ENCODE measurements at regions not wholly inside any gene's neighbourhood (a gene's known extent, or its start where the extent isn't known, plus 50 kb on each side); places are given as distances from the start of the nearest gene placed in this dataset.

DNA sequence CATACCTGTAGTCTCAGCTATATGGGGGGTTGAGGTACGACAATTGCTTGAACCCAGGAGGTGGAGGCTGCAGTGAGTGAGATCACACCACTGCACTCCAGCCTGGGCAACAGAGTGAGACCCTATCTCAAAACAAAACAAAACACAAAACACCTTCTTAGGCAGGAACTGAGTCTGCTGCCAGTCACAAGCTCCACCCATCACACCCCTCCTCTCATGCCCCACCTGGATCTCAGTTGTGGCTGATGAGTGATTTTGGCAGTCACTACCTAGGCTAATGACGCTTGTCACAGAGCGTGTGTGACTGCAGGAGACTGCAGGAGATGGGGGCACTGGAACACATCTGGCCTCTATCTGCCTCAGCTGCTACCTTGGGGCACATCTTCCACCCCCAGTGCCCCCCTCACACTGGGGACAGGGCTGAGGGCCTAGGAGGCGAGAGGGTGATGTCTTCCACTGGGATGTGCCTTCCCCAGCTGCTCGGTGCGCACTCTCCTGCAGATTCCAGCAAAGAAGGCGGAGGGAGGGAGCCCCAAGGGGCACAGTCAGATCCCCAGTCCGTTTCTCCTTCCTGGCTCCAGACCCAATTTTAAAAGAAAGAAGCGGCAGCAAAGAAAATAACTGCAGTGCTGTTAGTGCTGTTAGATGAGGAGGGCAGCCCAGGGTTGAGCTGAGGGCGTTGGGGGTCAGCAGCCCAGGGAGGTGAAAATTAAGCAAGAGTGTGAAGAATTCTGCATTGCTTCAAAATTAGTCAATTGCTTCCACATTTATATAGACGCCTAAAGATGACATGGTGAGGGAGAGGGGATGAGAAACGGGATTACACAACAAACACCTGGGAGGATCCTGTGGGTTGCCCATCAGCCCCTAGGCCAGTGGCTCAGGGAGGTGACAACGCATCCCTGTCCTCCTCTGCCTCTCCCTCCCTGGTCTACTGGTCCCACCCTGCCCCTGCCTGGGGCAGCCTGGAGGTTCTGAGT lies 143.6 kb upstream of the HAAO start:
- peak; percentile 46 for DNase-seq (ENCODE audit: low read depth)
- H3K4me3 ChIP-seq (ENCODE audit: control insufficient read depth, low read depth, low read length) = no peak overlapping the region
- TF ChIP-seq, protein P1, sequence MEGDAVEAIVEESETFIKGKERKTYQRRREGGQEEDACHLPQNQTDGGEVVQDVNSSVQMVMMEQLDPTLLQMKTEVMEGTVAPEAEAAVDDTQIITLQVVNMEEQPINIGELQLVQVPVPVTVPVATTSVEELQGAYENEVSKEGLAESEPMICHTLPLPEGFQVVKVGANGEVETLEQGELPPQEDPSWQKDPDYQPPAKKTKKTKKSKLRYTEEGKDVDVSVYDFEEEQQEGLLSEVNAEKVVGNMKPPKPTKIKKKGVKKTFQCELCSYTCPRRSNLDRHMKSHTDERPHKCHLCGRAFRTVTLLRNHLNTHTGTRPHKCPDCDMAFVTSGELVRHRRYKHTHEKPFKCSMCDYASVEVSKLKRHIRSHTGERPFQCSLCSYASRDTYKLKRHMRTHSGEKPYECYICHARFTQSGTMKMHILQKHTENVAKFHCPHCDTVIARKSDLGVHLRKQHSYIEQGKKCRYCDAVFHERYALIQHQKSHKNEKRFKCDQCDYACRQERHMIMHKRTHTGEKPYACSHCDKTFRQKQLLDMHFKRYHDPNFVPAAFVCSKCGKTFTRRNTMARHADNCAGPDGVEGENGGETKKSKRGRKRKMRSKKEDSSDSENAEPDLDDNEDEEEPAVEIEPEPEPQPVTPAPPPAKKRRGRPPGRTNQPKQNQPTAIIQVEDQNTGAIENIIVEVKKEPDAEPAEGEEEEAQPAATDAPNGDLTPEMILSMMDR (conservative IDR thresholded peaks at IDR 0.05; ENCODE audit: control insufficient read depth, insufficient read depth, low read depth, low read length) = no peak

DNA sequence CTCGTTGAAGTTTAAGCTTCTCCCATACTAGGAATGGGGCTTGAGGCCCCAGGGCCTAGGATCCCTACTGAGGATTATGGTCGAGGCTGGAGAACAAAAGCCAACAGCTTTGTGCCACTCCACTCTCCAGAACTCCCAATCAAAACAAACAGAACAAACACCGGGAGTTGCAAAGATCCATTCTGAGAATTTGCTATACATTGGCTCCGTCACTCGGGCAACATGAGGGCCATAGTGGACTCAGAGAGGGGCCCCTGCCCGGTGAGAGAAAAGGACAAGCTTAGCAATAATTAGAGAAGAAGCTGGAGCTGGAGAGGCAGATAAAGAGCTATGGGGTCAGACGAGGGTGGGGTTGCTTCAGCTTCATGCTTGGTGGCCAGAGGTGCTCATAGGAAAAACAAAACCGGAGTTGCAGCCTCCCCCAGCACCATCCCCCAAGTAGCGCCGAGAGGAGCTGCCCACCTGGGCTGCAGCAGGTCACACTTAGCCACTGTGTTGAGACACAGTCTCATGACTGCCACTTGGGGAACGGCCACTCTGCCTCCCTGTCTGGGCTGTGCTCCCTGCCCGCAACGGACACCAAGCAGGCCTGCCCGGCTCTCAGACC lies 142.3 kb upstream of the HAAO start:
- DNase-seq (ENCODE audit: low read depth) = no peak
- TF ChIP-seq, protein P1 (conservative IDR thresholded peaks at IDR 0.05; ENCODE audit: control insufficient read depth, insufficient read depth, low read depth, low read length) = no peak
- H3K4me3 ChIP-seq (ENCODE audit: control insufficient read depth, low read depth, low read length) = no peak overlapping the region

DNA sequence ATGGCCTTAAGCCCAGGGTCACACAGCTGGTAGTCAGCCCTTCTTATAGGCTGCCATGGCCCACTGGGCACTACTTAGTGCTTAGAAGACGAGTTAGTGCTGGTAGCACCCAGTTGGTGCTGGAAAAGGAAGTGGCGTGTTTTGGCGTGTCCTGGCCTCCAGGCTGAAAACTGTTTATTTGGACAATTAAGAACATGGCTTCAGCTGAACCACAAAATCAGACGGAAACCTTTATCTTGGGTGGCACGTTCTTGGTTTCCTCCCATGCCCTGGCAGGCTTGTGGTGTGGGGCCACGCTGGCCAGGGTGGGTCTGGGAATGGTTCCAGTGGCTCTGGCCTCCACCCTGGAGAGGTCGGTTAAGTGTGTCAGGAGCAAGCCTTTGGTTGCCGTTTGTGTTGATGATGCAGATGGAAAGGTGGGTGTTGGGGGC lies 141.5 kb upstream of the HAAO start:
- DNase-seq (ENCODE audit: low read depth) = no peak
- no peak overlapping the region for H3K4me3 ChIP-seq (ENCODE audit: control insufficient read depth, low read depth, low read length)
- TF ChIP-seq, protein P1 (conservative IDR thresholded peaks at IDR 0.05; ENCODE audit: control insufficient read depth, insufficient read depth, low read depth, low read length) = no peak

DNA sequence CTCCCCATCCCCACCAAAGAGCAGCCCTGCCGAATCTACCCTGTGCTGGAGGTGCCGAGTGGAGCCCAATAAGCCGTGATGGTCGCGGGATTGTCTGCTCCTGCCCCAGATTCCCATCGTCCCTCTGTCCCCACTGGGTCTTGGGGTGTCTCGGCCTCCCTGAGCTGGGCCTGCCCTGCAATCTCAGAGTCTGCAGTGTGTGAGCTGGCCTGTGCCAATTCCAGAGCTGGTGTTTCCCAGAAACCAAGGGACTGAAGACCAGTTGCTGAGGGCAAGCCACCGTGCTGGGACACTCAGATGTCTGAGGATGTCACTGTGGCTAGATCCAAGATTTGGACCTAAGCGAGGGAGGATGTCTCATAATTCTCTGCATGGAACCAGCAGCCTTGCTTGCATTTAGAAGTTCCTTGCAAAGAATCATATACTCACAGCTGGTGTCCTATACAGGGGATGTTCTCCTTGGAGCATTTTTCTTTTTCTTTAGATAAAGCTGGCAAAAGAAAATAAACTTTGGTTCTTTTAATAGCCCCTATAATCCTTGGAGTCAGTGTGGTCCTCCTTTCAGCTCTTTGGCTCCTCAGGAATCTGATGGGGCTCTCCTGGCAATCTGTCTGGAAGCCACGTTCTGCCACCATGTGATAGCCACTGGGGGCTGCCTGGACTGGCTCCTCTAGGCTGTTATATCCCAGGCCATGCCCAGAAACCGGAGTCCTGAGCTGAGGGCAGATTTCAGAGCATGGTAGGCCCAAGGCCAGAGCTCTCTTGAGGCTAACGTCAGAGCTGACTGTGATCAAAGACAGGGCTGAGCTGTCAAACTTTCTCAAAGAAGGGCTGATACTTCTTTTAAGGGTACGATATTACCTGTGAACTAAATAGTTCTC lies 140.1 kb upstream of the HAAO start:
- no peak for DNase-seq (ENCODE audit: low read depth)
- H3K4me3 ChIP-seq (ENCODE audit: control insufficient read depth, low read depth, low read length) = no peak overlapping the region
- TF ChIP-seq, protein P1 (conservative IDR thresholded peaks at IDR 0.05; ENCODE audit: control insufficient read depth, insufficient read depth, low read depth, low read length) = no peak

DNA sequence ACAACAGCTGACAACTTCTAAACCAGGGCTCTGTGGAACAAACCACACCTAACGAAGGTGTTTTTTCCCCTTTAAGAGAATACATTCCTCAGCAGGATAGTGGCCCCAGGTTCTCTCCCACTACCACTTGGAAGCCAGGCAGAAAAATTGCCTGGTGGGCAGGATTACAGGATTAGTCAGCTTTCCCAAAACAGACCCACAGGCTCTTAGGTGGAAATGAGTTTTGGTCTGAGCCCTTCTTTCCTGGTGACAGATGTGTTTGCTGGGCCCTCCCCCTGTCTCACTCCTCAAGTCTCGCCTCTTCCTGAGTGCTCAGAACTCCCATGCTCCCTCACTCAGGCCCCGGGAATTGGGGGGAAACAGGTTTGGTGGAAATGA lies 139.4 kb upstream of the HAAO start:
- TF ChIP-seq, protein P1 (conservative IDR thresholded peaks at IDR 0.05; ENCODE audit: control insufficient read depth, insufficient read depth, low read depth, low read length) = no peak
- no peak overlapping the region for H3K4me3 ChIP-seq (ENCODE audit: control insufficient read depth, low read depth, low read length)
- DNase-seq (ENCODE audit: low read depth) = peak; percentile 38

DNA sequence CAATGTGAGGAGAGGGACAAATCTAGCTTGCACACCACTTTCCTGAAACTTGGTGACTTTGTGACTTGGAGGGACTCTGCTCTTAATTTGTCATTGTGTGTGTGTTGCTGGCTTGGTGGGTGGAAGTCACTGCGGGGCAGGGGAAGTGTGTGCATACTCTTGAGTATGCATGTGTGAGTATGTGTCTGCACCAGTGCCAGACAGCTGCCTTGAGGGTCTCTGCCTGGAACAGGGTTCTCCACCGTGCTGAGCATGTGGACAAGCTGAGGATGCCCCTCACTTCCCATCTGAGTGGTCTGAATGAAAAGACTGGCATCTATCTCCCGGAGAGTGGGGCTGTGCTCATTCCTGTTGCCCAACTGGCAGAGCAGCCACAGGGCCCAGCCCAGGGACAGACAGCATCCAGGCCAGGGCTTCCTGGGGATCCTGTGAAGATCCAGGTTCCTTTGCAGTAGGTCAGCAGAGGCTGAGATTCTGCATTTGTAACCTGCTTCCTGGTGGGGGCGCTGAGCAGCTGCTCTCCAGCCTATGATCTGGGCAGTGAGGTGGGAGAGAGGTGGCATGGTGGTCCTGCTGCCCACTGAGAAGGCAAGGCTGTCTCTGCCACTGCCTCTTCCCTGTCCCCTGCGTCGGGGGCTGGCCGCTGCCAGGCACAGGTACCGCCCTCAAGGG lies 138.9 kb upstream of the HAAO start:
- H3K4me3 ChIP-seq (ENCODE audit: control insufficient read depth, low read depth, low read length) = no peak overlapping the region
- TF ChIP-seq, protein P1 (conservative IDR thresholded peaks at IDR 0.05; ENCODE audit: control insufficient read depth, insufficient read depth, low read depth, low read length) = peak; percentile 17
- DNase-seq (ENCODE audit: low read depth) = peak; percentile 25

All from fibroblast of mammary gland (primary cell).